H1 (cell line): ENCODE measurements at regions not wholly inside any gene's neighbourhood (a gene's known extent, or its start where the extent isn't known, plus 50 kb on each side); places are given as distances from the start of the nearest gene placed in this dataset.

Source experiments
- BCL11A ChIP-seq, 2 experiments: IDR thresholded peaks; one replicate each; pipeline ENCODE4 v1.6.1; 2011; ENCODE audit warnings: low read depth in 2 of 2, low read length in 2 of 2, mild to moderate bottlenecking in 2 of 2
- CREB1 ChIP-seq: IDR thresholded peaks from 2 replicates; pipeline ENCODE4 v1.6.1; 2012; ENCODE audit warnings: inconsistent platforms
- GABPA ChIP-seq: IDR thresholded peaks from 2 replicates; pipeline ENCODE4 v1.6.1; 2011; ENCODE audit warnings: mild to moderate bottlenecking, low read length, moderate library complexity, borderline replicate concordance; ENCODE audit not compliant: insufficient read depth
- KDM5A ChIP-seq: fragments of 200-600 bp; IDR thresholded peaks from 2 replicates; pipeline ENCODE4 v1.7.1; 2012; ENCODE audit warnings: mild to moderate bottlenecking, low read length, inconsistent platforms, mixed read lengths
- RAD21 ChIP-seq, 2 experiments: IDR thresholded peaks in 1 of 2; conservative IDR thresholded peaks in 1 of 2; 2 replicates each; pipeline ENCODE4 v1.6.1; 2011; ENCODE audit warnings: low read depth in 2 of 2, low read length in 2 of 2, improper control_type of control experiment in 1 of 2, inconsistent platforms in 1 of 2, mild to moderate bottlenecking in 1 of 2, moderate library complexity in 1 of 2
- SRF ChIP-seq: IDR thresholded peaks from 2 replicates; pipeline ENCODE4 v1.6.1; 2011; ENCODE audit warnings: mild to moderate bottlenecking, low read depth, low read length, moderate library complexity
- TF ChIP-seq, protein P1 (sequence below): IDR thresholded peaks from 2 replicates; pipeline ENCODE4 v1.6.1; 2012; ENCODE audit warnings: low read length, inconsistent platforms

DNA sequence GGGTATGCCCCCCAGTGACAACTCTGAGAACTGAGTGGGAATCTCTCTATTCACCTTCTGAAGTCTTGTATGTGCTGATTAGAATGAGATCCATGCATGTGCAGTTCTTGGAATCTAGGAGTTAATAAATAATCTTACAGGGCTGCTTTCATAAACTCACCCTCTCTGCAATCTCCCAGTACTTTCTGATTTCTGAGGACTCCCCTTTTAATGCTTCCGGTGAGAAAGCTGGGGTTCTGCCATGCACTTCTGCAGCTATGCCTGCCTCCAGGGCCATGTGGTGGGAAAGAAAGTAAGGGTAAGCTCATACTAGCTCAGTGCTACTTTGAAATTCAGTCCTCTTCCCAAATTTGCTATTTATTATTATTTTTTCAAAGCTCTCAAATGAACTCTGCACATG, 432.9 kb downstream of the MTX2 start (continued):
- TF ChIP-seq, protein P1, sequence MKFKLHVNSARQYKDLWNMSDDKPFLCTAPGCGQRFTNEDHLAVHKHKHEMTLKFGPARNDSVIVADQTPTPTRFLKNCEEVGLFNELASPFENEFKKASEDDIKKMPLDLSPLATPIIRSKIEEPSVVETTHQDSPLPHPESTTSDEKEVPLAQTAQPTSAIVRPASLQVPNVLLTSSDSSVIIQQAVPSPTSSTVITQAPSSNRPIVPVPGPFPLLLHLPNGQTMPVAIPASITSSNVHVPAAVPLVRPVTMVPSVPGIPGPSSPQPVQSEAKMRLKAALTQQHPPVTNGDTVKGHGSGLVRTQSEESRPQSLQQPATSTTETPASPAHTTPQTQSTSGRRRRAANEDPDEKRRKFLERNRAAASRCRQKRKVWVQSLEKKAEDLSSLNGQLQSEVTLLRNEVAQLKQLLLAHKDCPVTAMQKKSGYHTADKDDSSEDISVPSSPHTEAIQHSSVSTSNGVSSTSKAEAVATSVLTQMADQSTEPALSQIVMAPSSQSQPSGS, result no peak
- TF ChIP-seq SRF (no peak), RAD21 (IDR thresholded peaks at IDR 0.05 in 1 of 2, conservative IDR thresholded peaks at IDR 0.05 in 1 of 2; ENCODE audit: low read depth in 2 of 2, low read length in 2 of 2) (no peak), BCL11A (IDR thresholded peaks at IDR 0.05; ENCODE audit: low read depth in 2 of 2, low read length in 2 of 2) (no peak), KDM5A (no peak), GABPA (no peak), CREB1 (no peak)
- TF ChIP-seq, all 59 proteins: peak for 0
